HG03139 (cell line): ENCODE measurements at regions not wholly inside any gene's neighbourhood (a gene's known extent, or its start where the extent isn't known, plus 50 kb on each side); places are given as distances from the start of the nearest gene placed in this dataset.
"Not testable (repeated sequence)": the region's sequence is repeated elsewhere in the genome, so short reads cannot be mapped to it uniquely, and the experiment has no call there.

Experiments used
- ATAC-seq: cut with Tn5 transposase; IDR thresholded peaks from one replicate; pipeline ENCODE4 v1.9.1; 2021; ENCODE audit not compliant: unreplicated experiment

DNA sequence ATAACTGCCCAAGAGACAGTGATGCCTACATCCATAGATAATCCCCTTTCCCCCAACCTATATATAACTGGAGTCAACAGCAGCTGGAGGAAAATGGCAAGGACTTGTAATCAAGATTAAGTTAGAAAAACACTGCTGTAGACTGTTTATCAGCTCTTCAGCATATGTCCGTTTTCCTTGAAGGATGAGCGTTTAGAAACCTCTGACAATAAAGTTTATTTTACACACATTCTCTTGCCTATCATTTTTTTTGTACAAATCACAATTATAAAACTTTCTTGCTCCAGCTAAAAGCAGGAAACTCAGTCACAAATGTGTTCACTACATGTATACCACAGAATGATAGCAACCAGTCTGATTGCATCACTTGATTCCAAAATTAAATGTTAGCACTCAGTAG lies 50.8 kb downstream of the PPIAL4G start:
- not testable (repeated sequence) for ATAC-seq

DNA sequence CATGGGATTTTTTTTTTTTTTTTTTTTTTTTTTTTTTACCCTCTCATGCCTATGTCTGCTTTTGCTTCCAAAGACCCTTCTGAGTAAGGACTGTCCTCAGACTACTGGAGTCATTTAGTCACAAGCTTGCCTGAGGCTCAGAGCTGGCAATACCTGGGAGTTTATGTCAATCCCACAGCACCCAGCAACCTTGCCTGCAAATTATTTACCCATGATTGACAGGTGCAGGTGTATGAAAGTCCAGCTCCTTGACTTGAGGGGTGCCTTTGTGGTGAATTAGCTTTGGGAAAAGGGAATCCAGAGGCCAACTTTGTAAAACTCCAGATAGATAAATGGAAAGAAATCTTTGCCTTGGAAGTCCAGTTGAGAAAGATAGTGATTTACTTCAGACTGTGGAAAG lies 53.2 kb downstream of the PPIAL4G start:
- not testable (repeated sequence) for ATAC-seq

DNA sequence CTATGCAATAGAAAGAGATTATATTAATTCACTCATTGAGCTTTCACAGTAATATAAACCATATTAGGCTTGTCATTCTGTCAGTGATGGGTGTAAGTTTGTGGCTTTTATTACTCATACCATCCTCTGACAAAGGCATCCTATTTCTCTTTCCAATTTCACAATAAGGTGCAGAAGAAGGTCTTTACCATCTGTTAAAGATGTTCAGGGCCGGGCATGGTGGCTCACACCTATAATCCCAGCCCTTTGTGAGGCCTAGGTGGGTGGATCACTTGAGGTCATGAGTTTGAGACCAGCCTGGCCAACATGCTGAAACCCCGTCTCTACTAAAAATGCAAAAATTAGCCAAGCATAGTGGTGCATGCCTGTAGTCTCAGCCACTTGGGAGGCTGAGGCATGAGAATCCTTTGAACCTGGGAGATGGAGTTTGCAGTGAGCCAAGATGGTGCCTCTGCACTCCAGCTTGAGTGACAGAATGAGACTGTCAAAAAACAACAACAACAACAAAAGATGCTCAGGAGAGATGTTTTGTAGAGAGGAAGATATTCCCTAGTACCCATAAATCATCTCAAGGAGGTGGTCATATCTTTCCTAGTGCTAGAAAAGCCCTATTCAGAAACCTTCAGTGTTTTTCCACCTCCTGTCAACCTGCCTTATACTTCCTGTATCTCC lies 56.0 kb downstream of the PPIAL4G start:
- not testable (repeated sequence) for ATAC-seq

DNA sequence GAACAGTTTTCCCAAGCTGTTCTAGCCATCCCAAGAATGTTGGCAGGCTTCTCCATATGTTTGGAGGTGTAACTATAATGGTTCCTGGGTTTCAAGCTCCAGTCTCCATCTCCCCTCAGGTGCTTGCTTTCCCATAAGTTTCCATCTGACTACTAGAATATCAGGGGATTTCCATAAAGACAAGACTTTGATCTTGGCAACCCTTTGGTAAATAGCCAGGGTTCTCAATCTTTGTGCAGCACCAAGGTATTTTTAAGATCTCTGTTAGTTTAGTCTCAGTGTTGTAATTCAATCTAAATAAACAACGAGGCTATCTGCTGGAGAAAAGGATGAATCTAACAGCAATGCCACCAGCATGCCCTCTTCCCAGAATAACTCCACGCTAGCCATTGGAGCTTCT lies 56.7 kb downstream of the PPIAL4G start:
- not testable (repeated sequence) for ATAC-seq

DNA sequence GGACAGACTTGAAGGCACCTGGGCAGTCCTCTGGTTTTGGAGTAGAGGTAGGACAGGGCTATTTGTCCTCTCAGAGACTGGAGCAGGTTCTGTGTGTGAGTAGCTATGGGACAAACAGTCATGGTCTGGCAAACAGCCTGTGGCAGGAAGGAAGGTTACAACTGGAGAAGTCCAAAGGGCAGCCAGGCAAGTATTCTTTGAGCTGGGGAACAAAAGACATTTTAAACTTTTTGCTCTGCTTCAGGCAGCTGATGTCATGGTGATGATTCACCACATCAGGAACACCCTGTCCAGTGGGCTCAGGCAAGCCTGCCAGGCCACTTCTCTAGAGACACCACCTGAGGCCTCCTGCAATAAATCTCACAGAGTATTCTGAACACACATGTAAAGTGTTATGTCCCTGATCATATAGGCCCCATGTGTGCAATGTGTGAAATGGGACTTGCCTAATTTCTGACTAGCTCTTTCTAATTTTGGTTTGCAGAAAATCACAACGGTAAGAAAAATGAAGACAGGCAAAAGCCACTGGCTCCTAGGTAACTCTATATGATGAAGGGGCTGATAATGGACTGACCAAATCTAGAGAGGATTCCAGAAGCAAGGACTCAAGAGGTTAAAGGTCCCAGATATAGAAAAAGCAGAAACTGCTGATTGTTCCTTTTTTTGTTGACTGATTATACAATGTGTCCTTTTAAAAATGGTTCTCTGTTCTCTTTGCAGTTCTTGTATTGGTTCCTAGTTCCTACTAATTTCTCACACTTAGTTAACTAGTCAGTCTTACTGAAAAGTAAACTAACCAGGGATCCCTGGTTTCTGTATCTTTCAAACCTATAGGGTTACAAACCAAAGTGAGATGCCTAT lies 58.7 kb downstream of the PPIAL4G start:
- ATAC-seq: not testable (repeated sequence)

DNA sequence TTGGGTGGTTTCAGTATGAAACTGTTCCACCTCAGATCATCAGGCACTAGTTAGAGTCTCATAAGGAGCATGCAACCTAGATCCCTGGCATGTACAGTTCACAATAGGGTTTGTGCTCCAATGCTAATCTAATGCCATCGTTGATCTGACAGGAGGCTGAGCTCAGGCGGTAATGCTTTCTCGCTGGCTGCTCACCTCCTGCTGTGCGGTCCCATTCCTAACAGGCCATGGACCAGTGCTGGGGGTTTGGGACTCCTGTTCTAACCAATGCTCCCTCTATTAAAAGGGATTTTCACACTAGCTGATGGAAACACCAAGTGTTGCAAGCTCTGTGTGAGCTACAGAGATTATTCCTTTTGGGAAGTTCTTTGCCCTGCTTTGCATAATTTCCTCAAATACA lies 60.2 kb downstream of the PPIAL4G start:
- ATAC-seq: not testable (repeated sequence)

DNA sequence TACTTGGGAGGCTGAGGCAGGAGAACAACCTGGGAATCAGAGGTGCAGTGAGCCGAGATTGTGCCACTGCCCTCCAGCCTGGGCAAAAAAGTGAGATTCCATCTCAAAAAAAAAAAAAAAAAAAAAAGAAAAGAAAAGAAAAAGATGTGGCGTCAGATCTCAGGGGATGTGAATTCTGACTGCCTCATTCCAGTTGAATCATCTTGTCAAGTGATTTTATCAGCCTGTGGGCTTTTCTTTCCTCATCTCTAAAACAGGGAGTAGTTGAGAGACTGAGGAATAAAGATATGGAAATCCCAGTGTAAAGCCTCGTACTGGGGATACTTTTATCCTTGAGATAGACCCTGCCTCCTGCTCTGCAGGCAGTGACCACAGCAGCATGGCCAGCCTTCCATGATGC lies 65.9 kb downstream of the PPIAL4G start:
- ATAC-seq: not testable (repeated sequence)

DNA sequence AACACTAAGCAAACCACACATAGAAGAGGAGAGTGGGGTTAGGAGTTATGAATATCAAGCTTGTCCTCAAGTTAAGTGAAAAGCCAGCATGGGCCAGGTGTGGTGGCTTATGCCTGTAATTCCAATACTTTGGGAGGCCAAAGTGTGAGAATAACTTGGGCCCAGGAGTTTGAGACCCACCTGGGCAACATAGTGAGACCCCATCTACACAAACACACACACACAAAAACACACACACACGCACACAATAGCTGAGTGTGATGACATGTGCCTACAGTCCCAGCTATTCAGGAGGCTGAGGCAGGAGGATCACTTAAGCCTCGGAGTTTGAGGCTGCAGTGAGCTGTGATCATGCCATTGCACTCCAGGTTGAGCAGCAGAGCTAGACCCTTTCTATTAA lies 69.7 kb downstream of the PPIAL4G start:
- not testable (repeated sequence) for ATAC-seq

DNA sequence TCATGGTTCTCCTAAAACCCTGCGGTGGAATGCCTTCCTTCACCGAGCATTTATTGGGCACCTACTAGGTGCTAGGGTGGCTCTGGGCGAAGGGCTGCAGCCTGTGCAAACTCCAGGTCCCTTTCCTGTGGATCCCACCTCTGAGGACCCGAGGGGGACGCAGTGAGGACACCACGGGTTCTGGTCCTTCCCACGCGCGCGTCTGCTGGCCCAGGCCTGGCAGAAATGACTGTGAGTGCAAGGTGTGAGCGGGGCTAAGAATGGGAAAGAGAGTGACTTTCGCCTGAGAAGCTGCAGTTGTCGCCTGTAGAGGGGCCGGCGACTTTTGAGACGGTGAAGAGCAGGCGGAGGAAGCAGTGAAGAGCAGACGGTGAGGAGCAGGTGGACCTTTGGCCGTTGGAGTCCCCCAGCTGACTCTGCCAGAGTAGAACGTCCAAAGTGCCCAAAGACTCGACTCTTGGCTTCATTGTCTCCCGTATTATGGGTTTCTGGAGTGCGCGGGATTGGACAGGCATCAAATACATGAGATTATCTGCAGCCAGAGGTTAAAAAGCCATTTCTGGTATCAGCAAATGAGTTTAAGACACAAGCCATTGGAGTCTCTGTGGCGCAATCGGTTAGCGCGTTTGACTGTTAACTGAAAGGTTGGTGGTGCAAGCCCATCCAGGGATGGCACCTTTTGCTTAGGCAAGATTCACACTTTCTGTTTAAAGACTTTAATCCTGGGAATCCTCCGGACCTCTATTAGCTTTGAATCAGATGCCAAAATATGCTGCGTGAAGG lies 78.1 kb downstream of the PPIAL4G start:
- not testable (repeated sequence) for ATAC-seq

DNA sequence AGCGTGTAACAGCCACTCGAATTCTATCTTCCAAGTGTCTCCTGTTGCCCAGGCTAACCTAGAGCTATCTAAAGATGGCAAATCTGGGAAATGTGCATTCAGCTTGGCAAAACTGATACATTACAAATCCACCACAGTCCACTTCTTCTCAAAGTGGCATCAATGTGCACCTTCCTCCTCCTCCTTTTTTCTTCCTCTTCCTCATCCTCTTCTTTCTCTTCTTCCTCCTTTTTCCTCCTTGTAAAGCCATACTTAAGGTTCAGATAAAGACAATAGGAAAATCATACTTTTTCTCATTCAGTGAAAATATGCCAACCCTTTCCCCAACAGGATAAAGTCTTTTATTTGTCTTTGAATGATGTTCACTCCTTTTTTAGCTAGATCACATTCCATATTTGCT lies 79.2 kb downstream of the PPIAL4G start:
- not testable (repeated sequence) for ATAC-seq

DNA sequence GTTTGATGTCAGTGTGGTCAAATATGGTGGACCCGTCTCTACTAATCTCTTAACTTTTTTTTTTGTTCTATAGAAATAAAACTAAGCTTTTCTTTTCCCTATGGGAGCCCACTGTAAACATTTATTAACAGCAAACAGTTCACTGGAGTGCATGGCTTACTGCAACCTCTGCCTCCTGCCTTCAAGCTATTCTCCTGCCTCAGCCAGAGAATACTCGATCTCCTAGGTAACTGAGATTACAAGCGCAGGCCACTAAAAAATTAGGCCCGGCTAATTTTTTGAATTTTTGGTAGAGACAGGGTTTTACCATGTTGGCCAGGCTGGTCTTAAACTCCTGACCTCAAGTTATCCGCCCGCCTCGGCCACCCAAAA lies 80.0 kb downstream of the PPIAL4G start:
- ATAC-seq: not testable (repeated sequence)

DNA sequence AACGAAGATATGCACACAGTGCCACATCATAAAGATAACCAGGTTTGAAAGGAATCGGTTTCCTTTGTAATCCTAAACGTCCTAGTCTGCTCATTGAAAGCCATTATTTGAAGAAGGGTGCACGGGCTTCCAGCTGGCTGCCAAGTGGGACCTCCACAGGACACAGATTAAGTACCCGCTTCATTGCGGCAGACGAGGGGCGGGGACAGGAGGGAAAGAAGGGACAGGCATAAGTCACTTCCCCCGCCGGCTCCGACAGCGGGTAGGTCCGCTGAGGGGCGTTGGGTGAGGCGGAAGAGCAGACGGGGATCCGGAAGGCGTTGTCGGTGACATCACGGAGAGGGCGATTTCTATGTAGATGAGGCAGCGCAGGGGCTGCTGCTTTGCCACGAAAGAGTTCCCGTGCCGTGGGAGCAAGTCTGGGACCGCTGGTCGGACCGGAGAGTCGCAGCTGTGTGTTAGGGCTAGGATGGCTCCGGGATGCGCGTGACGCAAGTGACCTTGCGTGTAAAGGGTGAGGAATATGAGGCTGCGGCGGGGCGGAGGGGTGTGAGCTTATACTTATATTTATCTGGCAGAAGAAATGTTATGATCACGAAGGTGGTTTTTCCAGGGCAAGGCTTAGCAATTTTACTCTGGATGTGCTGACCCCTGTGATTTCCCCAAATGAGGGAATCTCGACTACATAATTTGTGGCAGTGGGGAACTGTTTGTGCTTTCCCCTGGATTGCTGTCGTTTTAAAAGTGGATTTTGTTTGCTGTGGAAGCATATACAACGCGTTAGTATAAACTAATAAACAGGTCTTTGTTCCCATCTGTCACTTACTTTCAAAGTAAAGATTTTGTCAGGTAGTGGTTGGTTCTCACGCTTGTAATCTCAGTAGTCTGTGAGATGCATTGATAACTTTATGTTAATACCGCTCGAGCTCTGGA lies 80.7 kb downstream of the PPIAL4G start:
- peak; percentile 92 for ATAC-seq

DNA sequence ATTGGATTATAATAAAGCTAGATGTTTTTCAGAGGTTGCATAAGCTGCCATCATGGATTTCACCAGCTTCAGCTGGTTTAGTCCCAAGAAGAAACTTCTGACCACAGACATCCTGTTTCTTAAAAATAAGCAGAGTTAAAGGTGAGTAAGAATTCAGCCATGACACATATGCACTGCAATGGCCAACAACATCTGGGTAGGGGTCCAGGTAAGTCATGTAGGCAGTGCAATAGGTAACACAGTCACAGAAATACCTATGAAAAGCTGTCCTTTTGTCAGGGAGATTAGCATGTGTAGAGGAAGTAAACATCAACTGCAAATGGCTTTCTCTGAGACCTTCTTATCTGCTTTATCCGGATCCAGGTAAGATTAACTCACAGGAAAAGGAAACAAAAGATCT lies 85.6 kb downstream of the PPIAL4G start:
- ATAC-seq: not testable (repeated sequence)

DNA sequence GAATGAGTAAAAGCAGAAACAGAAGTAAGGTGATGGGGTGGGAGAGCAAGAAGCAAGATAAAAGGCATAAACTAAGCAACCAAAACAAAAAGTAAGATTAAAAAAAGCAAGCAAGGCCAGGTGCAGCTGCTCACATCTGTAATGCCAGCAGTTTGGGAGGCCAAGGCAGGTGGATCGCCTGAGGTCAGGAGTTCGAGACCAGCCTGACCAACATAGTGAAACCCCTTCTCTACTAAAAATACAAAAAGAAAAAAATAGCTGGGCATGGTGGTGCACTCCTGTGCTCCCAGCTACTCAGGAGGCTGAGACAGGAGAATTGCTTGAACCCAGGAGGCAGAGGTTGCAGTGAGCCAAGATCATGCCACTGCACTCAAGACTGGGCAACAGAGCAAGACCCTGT lies 90.6 kb downstream of the PPIAL4G start:
- not testable (repeated sequence) for ATAC-seq

DNA sequence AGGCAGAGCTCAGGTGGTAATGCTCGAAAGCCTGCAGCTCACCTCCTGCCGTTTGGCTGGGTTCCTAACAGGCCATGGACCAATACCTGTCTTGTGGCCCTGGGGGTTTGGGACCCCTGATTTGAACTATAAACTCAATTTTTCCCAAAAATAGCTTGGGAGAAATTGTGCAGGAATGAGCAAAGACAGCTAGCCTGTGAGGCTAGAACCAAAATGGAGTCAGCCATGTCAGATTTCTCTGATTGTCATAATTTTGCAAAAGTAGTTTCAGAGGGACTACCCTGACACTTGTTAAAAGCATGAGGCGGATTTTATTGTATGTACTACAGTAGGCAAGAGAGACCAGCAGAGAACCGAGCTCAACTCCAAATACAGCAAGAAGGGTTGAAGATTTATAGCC lies 91.8 kb downstream of the PPIAL4G start:
- ATAC-seq: not testable (repeated sequence)

DNA sequence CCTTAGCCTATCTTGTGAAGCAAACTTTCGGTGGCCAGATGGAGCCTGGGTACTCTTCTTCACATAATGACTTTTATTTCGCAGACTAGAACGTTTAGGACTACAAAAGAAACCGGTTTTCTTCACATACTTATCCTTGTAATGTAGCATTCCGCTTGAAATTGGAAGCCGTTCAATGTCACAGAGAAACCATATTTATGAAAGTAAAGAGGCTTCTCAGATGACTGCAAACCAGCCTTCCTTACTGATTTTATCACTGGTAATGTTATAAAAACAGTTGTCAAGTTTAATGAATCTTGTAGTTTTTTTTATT lies 94.1 kb downstream of the PPIAL4G start:
- no peak for ATAC-seq

DNA sequence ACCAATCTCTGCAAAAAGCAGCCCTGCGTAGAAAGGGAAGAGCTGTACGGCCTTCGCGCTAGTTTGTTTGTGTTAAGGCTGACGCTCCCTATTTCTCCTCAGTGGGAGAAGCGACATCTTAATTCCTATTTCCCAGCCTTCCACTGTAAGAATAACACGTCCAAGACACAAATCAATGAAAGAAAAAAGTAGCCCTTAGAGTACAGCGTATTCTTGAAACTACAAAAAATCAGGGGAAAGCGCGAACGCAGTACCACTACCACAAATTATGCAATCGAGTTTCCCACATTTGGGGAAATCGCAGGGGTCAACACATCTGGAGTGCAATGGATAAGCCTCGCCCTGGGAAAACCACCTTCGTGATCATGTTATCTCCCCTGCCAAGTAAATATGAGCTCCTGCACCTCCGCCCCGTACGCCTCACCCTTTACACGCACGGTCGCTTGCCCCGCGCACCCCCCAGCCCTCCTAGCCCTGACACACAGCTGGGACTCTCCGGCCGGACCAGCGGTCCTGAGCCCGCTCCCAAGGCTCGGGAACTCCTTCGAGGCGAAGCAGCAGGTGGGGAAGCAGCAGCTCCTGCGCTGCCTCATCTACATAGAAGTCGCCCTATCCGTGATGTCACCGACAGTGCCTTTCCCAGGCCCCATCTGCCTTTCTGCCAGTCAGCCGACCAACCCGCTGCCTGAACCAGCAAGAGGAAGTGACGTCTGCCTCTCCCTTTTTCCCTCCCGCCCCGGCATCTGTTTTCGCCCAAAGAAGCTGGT lies 94.7 kb downstream of the PPIAL4G start:
- ATAC-seq: peak; percentile 67

DNA sequence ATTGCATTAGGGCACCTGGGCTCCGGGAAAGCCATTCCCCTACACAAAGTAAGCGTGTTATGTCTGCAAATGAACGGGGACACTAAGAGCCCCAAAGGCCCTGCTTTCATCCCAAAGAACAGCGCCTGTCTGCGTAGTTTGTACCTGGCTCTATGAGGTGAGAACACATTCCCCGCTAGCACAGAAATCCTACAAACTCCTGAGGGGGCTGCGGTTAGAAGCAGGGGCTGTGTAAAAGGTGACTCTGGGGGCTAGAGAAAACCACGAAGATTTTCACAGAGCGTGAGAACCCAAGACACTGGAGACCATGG lies 95.2 kb downstream of the PPIAL4G start:
- not testable (repeated sequence) for ATAC-seq

DNA sequence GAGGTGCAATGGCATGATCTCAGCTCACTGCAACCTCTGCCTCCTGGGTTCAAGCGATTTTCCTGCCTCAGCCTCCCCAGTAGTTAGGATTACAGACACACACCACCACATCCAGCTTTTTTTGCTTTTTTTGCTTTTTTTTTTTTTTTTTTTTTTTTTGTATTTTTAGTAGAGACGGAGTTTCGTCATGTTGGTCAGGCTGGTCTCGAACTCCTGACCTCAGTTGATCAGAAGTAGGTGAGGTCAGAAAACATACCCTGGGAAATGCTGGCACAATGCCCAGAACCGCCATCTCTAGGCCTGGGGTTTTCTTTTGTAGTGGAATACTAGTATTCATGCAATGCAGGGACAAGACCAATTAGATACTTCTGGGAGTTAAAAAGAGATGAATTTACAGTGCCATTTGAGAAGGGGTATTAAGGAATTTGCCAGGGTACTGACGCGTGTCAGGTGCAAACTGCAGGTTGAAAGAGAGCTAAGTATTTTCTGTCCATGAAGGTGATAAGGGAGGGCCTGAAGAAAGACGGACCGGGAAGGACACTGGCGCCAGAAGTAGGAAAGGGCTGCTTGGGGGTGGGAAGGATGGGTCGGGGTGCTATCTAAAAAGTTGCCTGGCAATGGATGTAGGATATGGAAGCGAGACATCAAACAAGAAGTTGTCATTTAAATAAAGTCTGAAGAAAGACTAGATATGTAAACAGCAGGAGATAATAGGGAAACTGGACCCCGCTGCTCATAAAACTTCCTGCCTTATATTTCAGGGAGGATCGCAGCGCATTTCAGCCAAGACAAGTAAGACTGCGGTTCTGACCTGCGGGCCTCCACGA lies 95.8 kb downstream of the PPIAL4G start:
- not testable (repeated sequence) for ATAC-seq
